ENCODE measurements at regions not wholly inside any gene's neighbourhood (a gene's known extent, or its start where the extent isn't known, plus 50 kb on each side); places are given as distances from the start of the nearest gene placed in this dataset.

DNA sequence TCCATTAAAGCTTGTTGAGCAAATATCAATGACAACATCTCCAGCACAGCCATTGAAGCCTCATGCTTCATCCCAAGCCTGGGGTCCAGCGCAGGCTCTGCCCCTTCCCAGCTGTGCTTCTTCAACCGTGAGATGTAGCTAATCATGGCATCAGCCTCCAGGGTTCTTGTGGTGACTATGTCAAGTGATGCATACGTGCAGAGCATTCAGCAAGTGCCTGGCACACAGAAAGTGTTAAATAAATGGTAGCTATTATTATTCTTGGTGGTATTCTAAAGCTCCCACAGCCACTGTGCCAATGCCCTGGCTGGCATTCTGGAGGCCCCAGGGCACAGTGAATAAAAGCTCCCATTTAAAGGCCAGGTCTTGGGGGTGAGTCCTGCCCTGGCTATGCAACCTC lies 146.6 kb downstream of the WDR11 start:
- TF ChIP-seq, protein P1, sequence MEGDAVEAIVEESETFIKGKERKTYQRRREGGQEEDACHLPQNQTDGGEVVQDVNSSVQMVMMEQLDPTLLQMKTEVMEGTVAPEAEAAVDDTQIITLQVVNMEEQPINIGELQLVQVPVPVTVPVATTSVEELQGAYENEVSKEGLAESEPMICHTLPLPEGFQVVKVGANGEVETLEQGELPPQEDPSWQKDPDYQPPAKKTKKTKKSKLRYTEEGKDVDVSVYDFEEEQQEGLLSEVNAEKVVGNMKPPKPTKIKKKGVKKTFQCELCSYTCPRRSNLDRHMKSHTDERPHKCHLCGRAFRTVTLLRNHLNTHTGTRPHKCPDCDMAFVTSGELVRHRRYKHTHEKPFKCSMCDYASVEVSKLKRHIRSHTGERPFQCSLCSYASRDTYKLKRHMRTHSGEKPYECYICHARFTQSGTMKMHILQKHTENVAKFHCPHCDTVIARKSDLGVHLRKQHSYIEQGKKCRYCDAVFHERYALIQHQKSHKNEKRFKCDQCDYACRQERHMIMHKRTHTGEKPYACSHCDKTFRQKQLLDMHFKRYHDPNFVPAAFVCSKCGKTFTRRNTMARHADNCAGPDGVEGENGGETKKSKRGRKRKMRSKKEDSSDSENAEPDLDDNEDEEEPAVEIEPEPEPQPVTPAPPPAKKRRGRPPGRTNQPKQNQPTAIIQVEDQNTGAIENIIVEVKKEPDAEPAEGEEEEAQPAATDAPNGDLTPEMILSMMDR (IDR thresholded peaks at IDR 0.05), result no peak
- TF ChIP-seq EP300 (IDR thresholded peaks at IDR 0.05; ENCODE audit: borderline replicate concordance in 1 of 2, low read depth in 1 of 2, low read length in 1 of 2) (no peak), SMC3 (IDR thresholded peaks at IDR 0.05; ENCODE audit: low read depth, low read length) (no peak), EZH2phosphoT487 (IDR thresholded peaks at IDR 0.05; ENCODE audit: borderline replicate concordance, low read depth) (no peak), TAF1 (IDR thresholded peaks at IDR 0.05; ENCODE audit: borderline replicate concordance, low read depth, low read length) (no peak), SIN3A (IDR thresholded peaks at IDR 0.05; ENCODE audit: borderline replicate concordance, low read depth, low read length) (no peak), MEF2A (IDR thresholded peaks at IDR 0.05; ENCODE audit: borderline replicate concordance, low read depth) (no peak), POLR2AphosphoS5 (IDR thresholded peaks at IDR 0.05; ENCODE audit: low read depth, low read length) (no peak), YY1 (IDR thresholded peaks at IDR 0.05; ENCODE audit: low read depth) (no peak), FOXM1 (IDR thresholded peaks at IDR 0.05; ENCODE audit: low read depth) (no peak), CHD2 (IDR thresholded peaks at IDR 0.05; ENCODE audit: low read length, partially characterized antibody) (no peak), MXI1 (IDR thresholded peaks at IDR 0.05; ENCODE audit: low read depth, low read length) (no peak)
- TF ChIP-seq, protein P2, sequence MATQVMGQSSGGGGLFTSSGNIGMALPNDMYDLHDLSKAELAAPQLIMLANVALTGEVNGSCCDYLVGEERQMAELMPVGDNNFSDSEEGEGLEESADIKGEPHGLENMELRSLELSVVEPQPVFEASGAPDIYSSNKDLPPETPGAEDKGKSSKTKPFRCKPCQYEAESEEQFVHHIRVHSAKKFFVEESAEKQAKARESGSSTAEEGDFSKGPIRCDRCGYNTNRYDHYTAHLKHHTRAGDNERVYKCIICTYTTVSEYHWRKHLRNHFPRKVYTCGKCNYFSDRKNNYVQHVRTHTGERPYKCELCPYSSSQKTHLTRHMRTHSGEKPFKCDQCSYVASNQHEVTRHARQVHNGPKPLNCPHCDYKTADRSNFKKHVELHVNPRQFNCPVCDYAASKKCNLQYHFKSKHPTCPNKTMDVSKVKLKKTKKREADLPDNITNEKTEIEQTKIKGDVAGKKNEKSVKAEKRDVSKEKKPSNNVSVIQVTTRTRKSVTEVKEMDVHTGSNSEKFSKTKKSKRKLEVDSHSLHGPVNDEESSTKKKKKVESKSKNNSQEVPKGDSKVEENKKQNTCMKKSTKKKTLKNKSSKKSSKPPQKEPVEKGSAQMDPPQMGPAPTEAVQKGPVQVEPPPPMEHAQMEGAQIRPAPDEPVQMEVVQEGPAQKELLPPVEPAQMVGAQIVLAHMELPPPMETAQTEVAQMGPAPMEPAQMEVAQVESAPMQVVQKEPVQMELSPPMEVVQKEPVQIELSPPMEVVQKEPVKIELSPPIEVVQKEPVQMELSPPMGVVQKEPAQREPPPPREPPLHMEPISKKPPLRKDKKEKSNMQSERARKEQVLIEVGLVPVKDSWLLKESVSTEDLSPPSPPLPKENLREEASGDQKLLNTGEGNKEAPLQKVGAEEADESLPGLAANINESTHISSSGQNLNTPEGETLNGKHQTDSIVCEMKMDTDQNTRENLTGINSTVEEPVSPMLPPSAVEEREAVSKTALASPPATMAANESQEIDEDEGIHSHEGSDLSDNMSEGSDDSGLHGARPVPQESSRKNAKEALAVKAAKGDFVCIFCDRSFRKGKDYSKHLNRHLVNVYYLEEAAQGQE (IDR thresholded peaks at IDR 0.05; ENCODE audit: low read depth, low read length), result no peak
- TF ChIP-seq, protein P3, sequence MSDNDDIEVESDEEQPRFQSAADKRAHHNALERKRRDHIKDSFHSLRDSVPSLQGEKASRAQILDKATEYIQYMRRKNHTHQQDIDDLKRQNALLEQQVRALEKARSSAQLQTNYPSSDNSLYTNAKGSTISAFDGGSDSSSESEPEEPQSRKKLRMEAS (IDR thresholded peaks at IDR 0.05; ENCODE audit: low read depth), result no peak

All from SK-N-SH (cell line).